ENCODE measurements at regions not wholly inside any gene's neighbourhood (a gene's known extent, or its start where the extent isn't known, plus 50 kb on each side); places are given as distances from the start of the nearest gene placed in this dataset.

GRCh38 chr6:130587778-130588520, 222.1 kb downstream of the TMEM200A start:
- TF ChIP-seq POLR2AphosphoS5 (IDR thresholded peaks at IDR 0.05; ENCODE audit: borderline replicate concordance, low read depth, low read length): no peak
- TF ChIP-seq EZH2 (IDR thresholded peaks at IDR 0.05): no peak
- no peak for TF ChIP-seq FOXP2 (optimal IDR thresholded peaks at IDR 0.05; ENCODE audit: control extremely low read depth, extremely low read length, insufficient read depth)
